Inflammatory macrophage treated with lipopolysaccharide for 1 hour (primary cell): ENCODE measurements at regions not wholly inside any gene's neighbourhood (a gene's known extent, or its start where the extent isn't known, plus 50 kb on each side); places are given as distances from the start of the nearest gene placed in this dataset.
"Not testable (repeated sequence)": the region's sequence is repeated elsewhere in the genome, so short reads cannot be mapped to it uniquely, and the experiment has no call there.

Source experiments
- DNase-seq, 2 donors: peaks; one replicate each; pipeline ENCODE4 v3.0.0-alpha.2; 2020 to 2022

DNA sequence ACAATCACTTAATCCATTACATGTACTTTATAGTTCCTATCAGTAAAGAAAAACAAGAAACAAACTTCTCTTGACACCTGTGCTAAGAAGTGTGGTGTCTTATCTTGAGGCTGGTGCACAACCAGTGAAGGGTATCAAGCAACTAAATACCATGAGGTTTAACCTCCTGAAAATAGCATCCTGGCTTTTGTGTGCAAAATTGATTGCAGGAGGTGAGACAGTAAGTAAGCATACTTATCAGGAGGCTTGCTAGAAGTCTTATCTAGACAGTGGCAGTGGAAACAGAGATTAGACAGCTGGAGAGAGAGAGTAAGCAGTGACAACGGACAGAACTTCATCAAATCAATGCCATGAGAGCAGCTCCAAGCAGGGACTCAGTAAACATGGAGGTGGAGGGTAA lies 730.3 kb downstream of the DNAH5 start:
- no peak for DNase-seq

DNA sequence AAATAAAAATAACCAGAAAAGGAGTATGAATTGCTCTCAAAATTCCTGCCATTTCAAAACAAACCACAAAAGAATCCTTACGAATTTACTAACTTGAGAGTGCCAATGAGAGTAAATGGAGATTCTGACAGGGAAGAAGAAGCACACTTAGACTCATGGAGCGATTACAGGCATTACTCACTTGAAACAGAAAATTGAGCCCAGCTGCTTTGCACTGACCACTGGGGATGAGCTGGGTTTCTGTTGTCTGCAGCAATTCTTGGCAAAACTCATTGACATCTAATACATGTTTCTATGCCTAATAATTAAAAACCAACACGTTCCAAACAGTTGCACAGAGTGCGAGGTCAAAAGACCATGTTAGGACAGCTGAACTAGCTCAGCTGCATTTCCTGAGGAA lies 731.6 kb downstream of the DNAH5 start:
- no peak for DNase-seq

DNA sequence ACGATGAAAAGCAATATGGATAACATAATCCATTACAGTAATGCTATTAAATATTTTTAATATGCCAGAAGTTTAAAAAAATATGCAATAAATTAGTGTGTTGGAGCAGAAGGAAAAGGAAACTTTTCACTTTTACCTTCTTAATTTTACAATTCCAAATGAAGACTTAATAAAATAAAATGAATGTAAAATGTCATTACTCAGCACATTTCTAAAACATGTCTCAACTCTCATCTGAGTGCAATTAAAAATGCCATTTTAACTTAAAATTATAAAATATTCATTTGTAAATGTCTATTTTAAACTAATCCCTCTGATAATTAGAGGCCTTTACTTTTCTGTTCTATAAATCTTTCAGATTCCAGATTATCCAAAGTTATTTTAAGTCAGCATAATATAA lies 733.4 kb downstream of the DNAH5 start:
- no peak for DNase-seq

DNA sequence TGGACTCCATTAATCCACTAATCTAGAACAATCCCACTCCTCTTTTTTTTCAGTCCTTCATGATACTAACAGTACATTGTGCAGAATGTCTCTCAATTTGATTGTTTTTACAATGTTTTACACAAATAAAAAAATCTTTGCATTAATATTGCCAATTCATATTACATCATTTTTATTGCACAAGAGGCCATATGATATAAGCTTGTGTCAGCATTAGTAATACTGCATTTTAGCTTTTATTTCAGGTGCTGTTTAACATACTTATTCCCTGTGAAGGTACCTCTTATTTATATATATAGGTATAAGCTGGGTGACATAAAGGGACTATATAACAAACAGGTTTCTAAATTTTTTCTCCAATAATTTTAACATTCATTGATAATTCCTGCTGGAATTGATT lies 737.4 kb downstream of the DNAH5 start:
- no peak for DNase-seq

DNA sequence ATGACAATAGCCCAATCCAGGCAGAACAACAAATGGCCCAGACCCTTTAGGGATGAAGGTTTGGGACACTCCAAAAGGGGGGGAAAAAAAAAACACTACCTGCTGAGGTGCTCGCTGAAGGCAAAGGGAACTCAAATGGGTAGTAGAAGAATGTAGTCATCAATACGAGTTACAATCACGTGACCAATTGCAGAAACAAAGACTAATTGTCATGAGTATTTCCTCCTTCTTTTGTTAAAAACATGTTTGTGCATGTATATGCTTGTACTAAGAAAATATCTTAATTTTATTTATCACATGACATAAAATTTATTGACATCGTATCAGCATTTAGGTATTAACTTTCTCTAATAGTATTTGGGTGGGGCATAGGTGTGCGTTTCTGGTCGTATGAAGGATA lies 743.5 kb downstream of the DNAH5 start:
- no peak for DNase-seq

DNA sequence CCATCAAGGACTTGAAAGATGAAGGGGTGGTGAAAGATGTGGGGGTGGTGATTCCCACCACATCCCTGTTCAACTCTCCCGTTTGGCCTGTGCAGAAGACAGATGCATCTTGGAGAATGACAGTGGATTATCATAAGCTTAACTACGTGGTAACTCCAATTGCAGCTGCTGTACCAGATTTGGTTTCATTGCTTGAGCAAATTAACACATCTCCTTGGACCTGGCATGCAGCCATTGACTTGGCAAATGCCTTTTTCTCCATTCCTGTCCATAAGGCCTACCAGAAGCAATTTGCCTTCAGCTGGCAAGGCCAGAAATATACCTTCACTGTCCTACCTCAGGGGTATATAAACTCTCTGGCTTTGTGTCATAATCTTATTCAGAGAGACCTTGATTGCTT lies 746.3 kb downstream of the DNAH5 start:
- DNase-seq = not testable (repeated sequence)

GRCh38 chr5:13189532-13189931 lies 755.0 kb downstream of the DNAH5 start:
- peak; percentile 10 to 30 for DNase-seq

DNA sequence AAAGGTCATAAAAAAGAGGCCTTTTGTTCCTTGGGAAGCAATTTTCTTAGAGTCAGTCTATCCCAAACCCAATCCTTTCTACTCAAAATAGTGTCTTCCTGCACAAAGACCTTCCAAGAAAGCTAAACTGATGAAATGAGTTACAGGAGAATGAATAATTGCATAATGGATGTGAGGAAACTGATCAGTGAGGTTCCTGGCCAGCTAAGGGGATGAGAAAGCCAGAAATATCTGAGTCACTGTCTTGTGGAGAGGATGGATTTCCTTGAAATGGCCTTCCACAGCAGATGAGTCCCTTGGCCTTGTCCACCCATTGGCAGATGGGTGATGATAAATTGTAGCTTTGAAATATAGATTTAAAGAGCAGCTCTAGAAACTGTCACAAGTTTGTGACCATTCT lies 756.1 kb downstream of the DNAH5 start:
- peak; percentile 61 to 62 for DNase-seq

- DNase-seq = no peak
These were observed 757.3 kb downstream of the DNAH5 start for GRCh38 chr5:13187186-13187585.

DNA sequence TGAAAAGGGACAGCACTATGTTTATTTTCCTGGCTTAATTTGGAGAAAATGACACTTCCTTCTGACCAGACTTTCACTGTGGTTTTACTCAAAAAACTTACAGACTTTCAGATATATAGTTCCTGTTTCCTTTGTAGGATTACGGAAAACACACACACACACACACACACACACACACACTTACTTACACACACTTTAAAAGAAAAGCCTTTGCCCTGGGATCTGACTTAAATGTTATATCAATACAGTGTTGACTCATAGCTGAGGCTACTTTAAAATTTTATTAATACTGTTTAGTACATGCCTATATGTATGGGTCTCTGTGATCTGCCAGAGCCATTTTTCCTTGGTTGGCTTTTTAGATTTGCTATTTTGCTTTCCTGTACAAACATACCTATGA lies 758.3 kb downstream of the DNAH5 start:
- DNase-seq = peak; percentile 52 to 63

- no peak for DNase-seq
These were observed 764.9 kb downstream of the DNAH5 start for GRCh38 chr5:13179407-13180087.

DNA sequence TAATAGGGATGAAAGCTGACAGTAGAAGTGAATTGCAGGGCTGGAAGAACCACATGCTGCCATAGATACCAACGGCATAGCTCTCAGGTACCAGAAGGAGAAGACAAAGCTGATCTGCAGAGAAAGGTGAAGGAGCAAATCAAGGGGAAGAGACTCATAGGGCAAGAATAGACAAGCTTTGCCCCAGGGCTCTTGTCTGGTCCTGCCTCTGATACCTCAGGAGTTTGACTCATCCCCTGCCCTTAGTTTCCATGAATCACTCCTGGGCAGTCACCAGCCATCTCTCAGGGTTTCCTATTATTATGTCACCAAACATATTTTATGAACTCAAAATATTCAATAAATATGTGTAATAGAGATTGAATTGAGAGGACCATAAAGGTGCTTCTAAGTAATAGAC lies 800.9 kb downstream of the DNAH5 start:
- no peak for DNase-seq

- no peak for DNase-seq
These were observed 801.3 kb downstream of the DNAH5 start for GRCh38 chr5:13143214-13143613.

GRCh38 chr5:13133951-13134350 lies 810.5 kb downstream of the DNAH5 start:
- DNase-seq = no peak

DNA sequence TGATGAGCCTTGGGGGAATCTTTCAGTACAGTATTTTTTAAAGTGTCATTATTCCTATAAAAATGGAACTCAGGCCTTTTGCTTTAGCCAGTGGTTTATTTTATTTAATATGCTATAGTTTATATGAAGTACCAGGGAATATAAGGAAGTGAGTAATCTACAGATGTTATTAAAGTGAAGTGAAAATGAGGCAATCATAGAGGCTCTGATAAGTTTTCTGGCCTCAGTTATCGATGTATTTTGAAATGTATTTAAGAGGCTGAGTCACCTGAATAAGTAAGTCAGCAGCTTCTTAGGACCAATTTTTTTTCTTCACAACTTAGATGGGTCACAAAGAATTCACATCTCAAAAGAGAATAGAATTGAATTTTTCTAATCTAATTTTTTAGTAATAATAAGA lies 829.0 kb downstream of the DNAH5 start:
- no peak for DNase-seq

DNA sequence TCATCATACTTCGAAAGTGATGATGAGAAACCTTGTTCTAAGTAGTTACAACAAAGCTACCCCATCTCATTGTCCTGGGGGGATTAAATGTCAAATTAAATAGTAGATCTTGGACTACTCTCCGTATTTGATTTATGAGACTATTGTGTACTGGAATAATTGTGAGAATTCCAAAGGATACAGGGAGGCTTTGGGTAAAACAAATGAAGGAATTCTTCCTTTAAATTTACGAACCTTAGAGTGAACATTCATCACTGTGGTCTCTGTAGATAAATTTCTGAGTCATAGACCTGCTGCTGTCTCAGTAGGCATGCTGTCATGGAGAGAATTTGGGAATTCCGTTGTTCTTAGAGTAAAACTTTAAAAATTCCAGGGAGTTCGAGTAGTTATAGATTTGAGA lies 836.2 kb downstream of the DNAH5 start:
- DNase-seq = no peak

- no peak for DNase-seq
These were observed 837.0 kb downstream of the DNAH5 start for GRCh38 chr5:13107537-13107936.

DNA sequence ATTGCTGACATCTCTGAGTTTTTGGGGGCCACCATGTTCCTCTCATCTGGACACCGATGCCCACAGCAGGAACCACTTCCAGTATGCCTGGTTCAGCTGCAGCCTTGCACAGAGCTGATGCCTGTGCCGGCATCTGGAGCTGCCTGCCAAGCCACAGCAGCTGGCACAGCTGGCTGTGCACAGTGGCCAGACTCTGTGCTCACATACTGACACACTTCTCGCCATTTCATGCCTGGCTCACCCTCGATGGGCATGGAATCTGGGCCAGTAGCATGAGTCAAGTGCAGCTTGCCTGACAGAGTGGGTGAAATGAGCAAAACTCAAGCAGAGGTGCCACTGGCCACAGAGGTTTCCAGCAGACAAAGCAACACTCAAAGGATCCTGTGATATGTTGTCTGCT lies 863.4 kb downstream of the DNAH5 start:
- no peak for DNase-seq

- not testable (repeated sequence) for DNase-seq
These were observed 871.6 kb downstream of the DNAH5 start for GRCh38 chr5:13072936-13073335.

GRCh38 chr5:13063088-13063487 lies 881.4 kb downstream of the DNAH5 start:
- DNase-seq = no peak

DNA sequence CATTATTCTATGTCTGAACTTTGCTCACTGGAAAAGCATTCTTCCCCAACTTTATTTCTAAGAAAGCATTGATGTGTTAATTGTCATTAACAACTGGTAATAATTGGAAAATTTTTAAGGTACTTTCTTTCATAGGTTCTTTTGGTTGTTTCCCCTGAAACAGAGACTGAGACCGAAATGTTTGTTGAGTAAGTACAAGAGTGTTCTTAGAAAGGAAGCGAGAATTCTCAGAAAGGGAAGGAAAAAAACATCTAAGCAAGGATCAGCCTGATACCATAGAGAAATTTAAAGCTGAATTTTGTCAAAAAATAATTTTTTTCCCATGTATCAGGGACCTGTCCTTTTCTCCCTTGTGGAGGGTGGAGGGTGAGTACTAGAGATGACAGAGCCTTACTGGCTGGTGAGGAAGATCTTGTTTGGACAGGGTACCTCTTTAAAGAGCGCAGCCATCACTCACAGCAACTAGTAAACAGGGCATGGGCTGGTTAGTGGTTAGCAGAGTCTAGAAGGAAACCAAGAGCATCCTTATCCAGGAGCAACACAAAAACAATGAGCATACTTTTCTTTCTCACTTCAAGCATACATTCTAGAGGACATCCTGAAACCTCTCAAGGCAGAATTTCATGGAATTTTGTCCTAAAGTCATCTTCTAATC lies 898.5 kb downstream of the DNAH5 start:
- DNase-seq = no peak

GRCh38 chr5:13034061-13034460 lies 910.4 kb downstream of the DNAH5 start:
- no peak for DNase-seq

DNA sequence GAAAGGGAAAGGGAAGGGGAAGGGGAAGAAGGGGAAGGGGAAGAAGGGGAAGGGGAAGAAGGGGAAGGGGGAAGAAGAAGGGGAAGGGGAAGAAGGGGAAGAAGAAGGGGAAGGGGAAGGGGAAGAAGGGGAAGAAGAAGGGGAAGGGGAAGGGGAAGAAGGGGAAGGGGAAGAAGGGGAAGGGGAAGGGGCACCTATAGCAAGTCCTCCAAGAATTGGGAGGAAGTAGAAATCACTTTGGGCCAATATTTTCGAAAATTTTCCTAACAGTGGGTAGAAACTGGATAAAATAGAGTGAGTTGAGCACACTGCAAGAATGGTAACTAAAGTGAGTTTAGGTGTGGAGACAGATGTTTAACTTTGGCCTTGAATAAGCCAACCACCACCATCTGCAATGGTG lies 915.3 kb downstream of the DNAH5 start:
- DNase-seq = no peak

- DNase-seq = no peak
These were observed 916.6 kb downstream of the DNAH5 start for GRCh38 chr5:13027874-13028273.

- no peak for DNase-seq
These were observed 924.8 kb downstream of the DNAH5 start for GRCh38 chr5:13019729-13020128.
